SK-N-SH (cell line): ENCODE measurements at regions not wholly inside any gene's neighbourhood (a gene's known extent, or its start where the extent isn't known, plus 50 kb on each side); places are given as distances from the start of the nearest gene placed in this dataset.

Experiments used
- CTCF ChIA-PET: fragments of 300-600, 350-600 bp; formaldehyde crosslinking; extraction: SDS; loops from one replicate; lab custom pipeline; 2021; lab: Yijun Ruan, JAX
- POLR2A ChIA-PET: fragments of 350-600 bp; sonication (Branson Sonifier 250); formaldehyde crosslinking; extraction: SDS; loops from one replicate; lab custom pipeline; 2020; ENCODE audit warnings: antibody characterized with exemption, inconsistent platforms; lab: Yijun Ruan, JAX
- DNase-seq: peaks from one replicate; pipeline ENCODE4 v3.0.0; 2012
- H2AFZ ChIP-seq: fragments of 200-600 bp; sonication (generic); 2 replicates; pipeline ENCODE4 v1.8.1; 2016; ENCODE audit warnings: antibody characterized with exemption, mild to moderate bottlenecking, low read depth
- H3F3A ChIP-seq: fragments of 200-600 bp; sonication (generic); replicated peaks from 2 replicates; pipeline ENCODE3; 2016; ENCODE audit warnings: antibody characterized with exemption, mild to moderate bottlenecking; ENCODE audit not compliant: insufficient read depth
- H3K27ac ChIP-seq, 2 experiments: fragments of 200-500 bp in 1 of 2; fragments of 200-600 bp in 1 of 2; sonication (Bioruptor generic) in 1 of 2; sonication (generic), shearing (Covaris generic) in 1 of 2; 2 replicates each; pipeline versions ENCODE4 v1.5.1 to v1.6.1; 2014 to 2016; ENCODE audit warnings: low read depth in 2 of 2, inconsistent platforms in 1 of 2, low read length in 1 of 2, mild to moderate bottlenecking in 1 of 2, mixed read lengths in 1 of 2
- H3K27me3 ChIP-seq: fragments of 200-600 bp; sonication (generic), shearing (Covaris generic); 2 replicates; pipeline ENCODE4 v1.6.1; 2016; ENCODE audit warnings: mixed run types; ENCODE audit not compliant: insufficient read depth
- H3K36me3 ChIP-seq, 2 experiments: fragments of 200-500 bp in 1 of 2; fragments of 200-600 bp in 1 of 2; sonication (Bioruptor generic) in 1 of 2; sonication (generic) in 1 of 2; replicated peaks in 1 of 2; 2 replicates each; pipeline versions ENCODE3 to v1.5.1; 2014 to 2016; ENCODE audit warnings: low read length in 1 of 2, mild to moderate bottlenecking in 1 of 2; ENCODE audit not compliant: insufficient read depth in 2 of 2, control insufficient read depth in 1 of 2
- H3K4me1 ChIP-seq, 2 experiments: fragments of 200-500 bp in 1 of 2; fragments of 200-600 bp in 1 of 2; sonication (Bioruptor generic) in 1 of 2; sonication (generic), shearing (Covaris generic) in 1 of 2; 2 replicates each; pipeline versions ENCODE4 v1.5.1 to v1.6.1; 2014 to 2016; ENCODE audit warnings: low read depth in 1 of 2, low read length in 1 of 2, mixed run types in 1 of 2; ENCODE audit not compliant: insufficient read depth in 2 of 2, control insufficient read depth in 1 of 2
- H3K4me2 ChIP-seq: fragments of 200-600 bp; sonication (generic), shearing (Covaris generic); 2 replicates; pipeline ENCODE4 v1.6.1; 2017; ENCODE audit warnings: mixed run types
- H3K4me3 ChIP-seq, 2 experiments: fragments of 200-500 bp in 1 of 2; fragments of 200-600 bp in 1 of 2; sonication (Bioruptor generic) in 1 of 2; sonication (generic), shearing (Covaris generic) in 1 of 2; 2 replicates each; pipeline versions ENCODE4 v1.5.1 to v1.8.1; 2014 to 2016; ENCODE audit warnings: low read depth in 2 of 2, inconsistent platforms in 1 of 2, low read length in 1 of 2, mild to moderate bottlenecking in 1 of 2, mixed read lengths in 1 of 2, moderate library complexity in 1 of 2
- H3K79me2 ChIP-seq: fragments of 200-600 bp; sonication (generic); 2 replicates; pipeline ENCODE4 v1.8.1; 2017; ENCODE audit warnings: mild to moderate bottlenecking; ENCODE audit not compliant: insufficient read depth
- H3K9ac ChIP-seq: fragments of 200-600 bp; sonication (generic); 2 replicates; pipeline ENCODE4 v1.6.1; 2017; ENCODE audit warnings: mixed run types
- H3K9me2 ChIP-seq: fragments of 200-600 bp; sonication (generic); 2 replicates; pipeline ENCODE4 v1.6.1; 2017; ENCODE audit warnings: mixed run types
- H3K9me3 ChIP-seq: fragments of 200-600 bp; sonication (generic); 2 replicates; pipeline ENCODE4 v1.6.1; 2017; ENCODE audit warnings: mixed run types, mild to moderate bottlenecking, moderate library complexity
- H4K20me1 ChIP-seq: fragments of 200-600 bp; sonication (generic); 2 replicates; pipeline ENCODE4 v1.6.1; 2017; ENCODE audit warnings: mild to moderate bottlenecking, mixed run types; ENCODE audit not compliant: insufficient read depth
- CHD2 ChIP-seq: fragments of 150-350 bp; IDR thresholded peaks from 2 replicates; pipeline ENCODE4 v1.6.1; 2018; ENCODE audit warnings: low read length; ENCODE audit not compliant: partially characterized antibody
- CTCF ChIP-seq: fragments of 200-600 bp; sonication (generic); IDR thresholded peaks from 2 replicates; pipeline ENCODE4 v1.6.1; 2017; ENCODE audit warnings: antibody characterized with exemption, mild to moderate bottlenecking, moderate library complexity
- EP300 ChIP-seq, 2 experiments: IDR thresholded peaks; 2 replicates each; pipeline versions ENCODE4 v1.4.0 to v1.6.1; 2012; ENCODE audit warnings: borderline replicate concordance in 1 of 2, low read depth in 1 of 2, low read length in 1 of 2
- FOXJ3 ChIP-seq: sonication (generic); formaldehyde crosslinking; IDR thresholded peaks from 2 replicates; pipeline ENCODE4 v1.5.1; 2020; ENCODE audit warnings: mild to moderate bottlenecking, missing genetic modification reagents
- JUND ChIP-seq: IDR thresholded peaks from 2 replicates; pipeline ENCODE4 v1.4.0; 2012
- MAX ChIP-seq: IDR thresholded peaks from 2 replicates; pipeline ENCODE4 v1.4.0; 2012; ENCODE audit warnings: low read depth
- MEF2A ChIP-seq: IDR thresholded peaks from 2 replicates; pipeline ENCODE4 v1.4.0; 2012; ENCODE audit warnings: low read depth, borderline replicate concordance
- MXI1 ChIP-seq: IDR thresholded peaks from 2 replicates; pipeline ENCODE4 v1.6.1; 2012; ENCODE audit warnings: mild to moderate bottlenecking, low read depth, low read length, improper control_type of control experiment
- POLR2AphosphoS5 ChIP-seq: IDR thresholded peaks from 2 replicates; pipeline ENCODE4 v1.6.1; 2012; ENCODE audit warnings: low read depth, low read length
- RFX5 ChIP-seq: IDR thresholded peaks from 2 replicates; pipeline ENCODE4 v1.6.1; 2012; ENCODE audit warnings: mild to moderate bottlenecking, improper control_type of control experiment, low read length
- RXRA ChIP-seq: IDR thresholded peaks from 2 replicates; pipeline ENCODE4 v1.4.0; 2012; ENCODE audit warnings: low read depth, mild to moderate bottlenecking, borderline replicate concordance
- SIN3A ChIP-seq: IDR thresholded peaks from 2 replicates; pipeline ENCODE4 v1.6.1; 2012; ENCODE audit warnings: low read depth, mild to moderate bottlenecking, low read length, moderate library complexity, borderline replicate concordance
- SMC3 ChIP-seq: IDR thresholded peaks from 2 replicates; pipeline ENCODE4 v1.6.1; 2012; ENCODE audit warnings: low read depth, low read length, improper control_type of control experiment
- TCF12 ChIP-seq: IDR thresholded peaks from 2 replicates; pipeline ENCODE4 v1.4.0; 2012
- TEAD4 ChIP-seq: IDR thresholded peaks from 2 replicates; pipeline ENCODE4 v1.4.0; 2012; ENCODE audit warnings: mild to moderate bottlenecking, borderline replicate concordance; ENCODE audit not compliant: insufficient read depth
- WGBS: methylation state at CpG from one replicate; pipeline ENCODE4 v1.1.6; 2017; ENCODE audit warnings: low lambda C conversion rate; 5-methylcytosine and 5-hydroxymethylcytosine counted together
- TF ChIP-seq, protein P1 (sequence below): IDR thresholded peaks from 2 replicates; pipeline ENCODE4; 2012

DNA sequence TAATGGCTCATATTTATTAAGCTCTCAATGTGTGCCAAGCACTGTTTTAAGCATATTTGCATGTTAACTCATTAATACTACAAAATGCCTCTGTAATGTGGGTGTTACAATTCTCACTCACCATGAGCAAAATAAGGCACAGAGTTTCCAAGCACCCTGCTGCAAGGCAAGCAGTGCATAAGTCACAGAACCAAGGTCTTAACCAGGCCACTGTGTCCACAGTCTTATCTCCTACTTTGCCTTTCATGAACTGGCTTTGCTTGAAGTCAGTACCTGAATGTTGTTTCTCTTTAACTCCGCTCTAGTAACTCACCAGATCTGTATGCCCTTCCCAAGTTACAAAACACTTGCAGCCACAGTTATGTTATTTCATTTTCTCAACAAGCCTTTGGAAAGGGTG lies 1372.7 kb downstream of the AACS start:
- Histone ChIP-seq H4K20me1 (no peaks in the 10 kb centered on the region), H3K9me3 (no peaks in the 10 kb centered on the region), H3K4me1 (no peaks in the 10 kb centered on the region), H3K36me3 (no peaks in the 10 kb centered on the region), H3K27me3 (no peaks in the 10 kb centered on the region), H3F3A (no peaks in the 10 kb centered on the region), H3K9me2 (no peaks in the 10 kb centered on the region), H3K4me3 (no peak overlapping the region), H3K27ac (no peak overlapping the region), H3K4me2 (no peak overlapping the region), H3K9ac (no peak overlapping the region), H2AFZ (no peak overlapping the region), H3K79me2 (no peaks in the 10 kb centered on the region)
- POLR2A ChIA-PET = no interaction called here
- TF ChIP-seq, protein P1, sequence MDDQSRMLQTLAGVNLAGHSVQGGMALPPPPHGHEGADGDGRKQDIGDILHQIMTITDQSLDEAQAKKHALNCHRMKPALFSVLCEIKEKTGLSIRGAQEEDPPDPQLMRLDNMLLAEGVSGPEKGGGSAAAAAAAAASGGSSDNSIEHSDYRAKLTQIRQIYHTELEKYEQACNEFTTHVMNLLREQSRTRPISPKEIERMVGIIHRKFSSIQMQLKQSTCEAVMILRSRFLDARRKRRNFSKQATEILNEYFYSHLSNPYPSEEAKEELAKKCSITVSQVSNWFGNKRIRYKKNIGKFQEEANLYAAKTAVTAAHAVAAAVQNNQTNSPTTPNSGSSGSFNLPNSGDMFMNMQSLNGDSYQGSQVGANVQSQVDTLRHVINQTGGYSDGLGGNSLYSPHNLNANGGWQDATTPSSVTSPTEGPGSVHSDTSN = no peak
- no peak for TF ChIP-seq SMC3
- DNase-seq = no peak
- CTCF ChIA-PET = interaction anchor here (0.6 kb wide), 1 partner anchor 885 kb away, joined by 3 read pairs; no protein-coding TSS in a partner anchor
- WGBS = 60% methylated on average over 1 of the region's 1 CpG

DNA sequence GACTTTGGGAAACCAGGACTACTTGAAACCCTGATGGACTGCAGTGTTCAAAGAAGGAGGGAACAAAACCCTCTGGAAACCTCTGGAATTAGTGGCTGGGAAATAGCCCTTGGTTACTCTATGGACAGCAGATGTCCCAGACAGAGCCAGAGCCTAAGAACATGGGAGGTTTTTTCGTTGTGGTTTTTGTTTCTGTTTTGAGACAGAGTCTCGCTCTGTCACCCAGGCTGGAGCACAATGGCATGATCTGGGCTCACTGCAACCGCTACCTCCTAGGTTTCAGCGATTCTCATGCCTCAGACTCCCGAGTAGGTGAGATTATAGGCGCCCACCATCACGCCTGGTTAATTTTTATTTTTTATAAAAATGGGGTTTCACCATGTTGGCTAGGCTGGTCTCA lies 1378.7 kb downstream of the AACS start:
- ChIA-PET POLR2A (no interaction called here), CTCF (no interaction called here)
- WGBS = 59% methylated on average over 7 of the region's 7 CpGs
- Histone ChIP-seq H3K4me3 (no peak overlapping the region), H3K9me2 (no peaks in the 10 kb centered on the region), H3K9me3 (no peaks in the 10 kb centered on the region), H3K36me3 (no peaks in the 10 kb centered on the region), H3K4me2 (no peak overlapping the region), H3K9ac (no peak overlapping the region), H3K4me1 (no peaks in the 10 kb centered on the region), H2AFZ (no peak overlapping the region), H4K20me1 (no peaks in the 10 kb centered on the region), H3K27ac (no peak overlapping the region), H3K27me3 (no peaks in the 10 kb centered on the region), H3K79me2 (no peaks in the 10 kb centered on the region), H3F3A (no peaks in the 10 kb centered on the region)
- DNase-seq = no peak
- no peak for TF ChIP-seq MXI1
- TF ChIP-seq EP300 (IDR thresholded peaks at IDR 0.05; ENCODE audit: borderline replicate concordance in 1 of 2, low read depth in 1 of 2, low read length in 1 of 2) = no peak
- TF ChIP-seq MAX = no peak
- TF ChIP-seq TEAD4 = no peak
- TF ChIP-seq SIN3A = no peak
- TF ChIP-seq FOXJ3 (CRISPR knock-in tag) = no peak
- no peak for TF ChIP-seq TCF12
- no peak for TF ChIP-seq CHD2
- TF ChIP-seq RXRA = no peak
- no peak for TF ChIP-seq SMC3
- TF ChIP-seq POLR2AphosphoS5 = no peak
- no peak for TF ChIP-seq RFX5
- TF ChIP-seq MEF2A = no peak
- TF ChIP-seq CTCF = no peak
- TF ChIP-seq JUND = no peak
